Thyroid gland (tissue), 4 donors: ENCODE measurements at regions not wholly inside any gene's neighbourhood (a gene's known extent, or its start where the extent isn't known, plus 50 kb on each side); places are given as distances from the start of the nearest gene placed in this dataset.

Experiments
- CTCF ChIP-seq, 6 experiments: fragments of 200-600 bp in 3 of 6; fragments of 450-650 bp in 3 of 6; sonication (generic) in 3 of 6; IDR thresholded peaks; one replicate each; pipeline ENCODE4 v1.5.1; 2016 to 2019; ENCODE audit warnings: antibody characterized with exemption in 6 of 6, mild to moderate bottlenecking in 2 of 6, inconsistent platforms in 1 of 6, moderate library complexity in 1 of 6
- POLR2A ChIP-seq, 2 donors: fragments of 450-650 bp; IDR thresholded peaks; one replicate each; pipeline ENCODE4 v1.6.1; 2017; ENCODE audit warnings: antibody characterized with exemption in 2 of 2, mild to moderate bottlenecking in 2 of 2, moderate library complexity in 1 of 2

GRCh38 chr10:23556727-23557440, 118.0 kb downstream of the OTUD1 start:
- TF ChIP-seq CTCF (IDR thresholded peaks at IDR 0.05) (no peak), POLR2A (IDR thresholded peaks at IDR 0.05) (no peak)
